Ishikawa (cell line): ENCODE measurements at regions not wholly inside any gene's neighbourhood (a gene's known extent, or its start where the extent isn't known, plus 50 kb on each side); places are given as distances from the start of the nearest gene placed in this dataset.

Experiments used
- CEBPB ChIP-seq: IDR thresholded peaks from 2 replicates; pipeline ENCODE4 v1.6.1; 2012
- CREB1 ChIP-seq: IDR thresholded peaks from 2 replicates; pipeline ENCODE4 v1.6.1; 2012; ENCODE audit warnings: low read depth
- EGR1 ChIP-seq: IDR thresholded peaks from 2 replicates; pipeline ENCODE4 v1.6.1; 2012
- EP300 ChIP-seq: IDR thresholded peaks from 2 replicates; pipeline ENCODE4 v1.6.1; 2012; ENCODE audit warnings: borderline replicate concordance
- FOXM1 ChIP-seq: IDR thresholded peaks from 2 replicates; pipeline ENCODE4 v1.6.1; 2012; ENCODE audit warnings: low read depth, borderline replicate concordance
- NFIC ChIP-seq: IDR thresholded peaks from 2 replicates; pipeline ENCODE4 v1.6.1; 2012
- RAD21 ChIP-seq: IDR thresholded peaks from 2 replicates; pipeline ENCODE4 v1.6.1; 2012; ENCODE audit warnings: low read depth
- TAF1 ChIP-seq: IDR thresholded peaks from 2 replicates; pipeline ENCODE4 v1.6.1; 2012; ENCODE audit warnings: low read depth, mild to moderate bottlenecking
- TCF12 ChIP-seq: IDR thresholded peaks from 2 replicates; pipeline ENCODE4 v1.6.1; 2012; ENCODE audit warnings: low read depth
- TEAD4 ChIP-seq: IDR thresholded peaks from 2 replicates; pipeline ENCODE4 v1.6.1; 2012
- YY1 ChIP-seq: IDR thresholded peaks from 2 replicates; pipeline ENCODE4 v1.6.1; 2012; ENCODE audit warnings: low read depth
- ZBTB7A ChIP-seq: IDR thresholded peaks from 2 replicates; pipeline ENCODE4 v1.6.1; 2012; ENCODE audit warnings: low read depth
- TF ChIP-seq, protein P1 (sequence below): IDR thresholded peaks from 2 replicates; pipeline ENCODE4 v1.6.1; 2012
- TF ChIP-seq, protein P2 (sequence below): IDR thresholded peaks from 2 replicates; pipeline ENCODE4 v1.6.1; 2012
- TF ChIP-seq, protein P3 (sequence below): IDR thresholded peaks from 2 replicates; pipeline ENCODE4 v1.6.1; 2012; ENCODE audit warnings: low read depth, mild to moderate bottlenecking

DNA sequence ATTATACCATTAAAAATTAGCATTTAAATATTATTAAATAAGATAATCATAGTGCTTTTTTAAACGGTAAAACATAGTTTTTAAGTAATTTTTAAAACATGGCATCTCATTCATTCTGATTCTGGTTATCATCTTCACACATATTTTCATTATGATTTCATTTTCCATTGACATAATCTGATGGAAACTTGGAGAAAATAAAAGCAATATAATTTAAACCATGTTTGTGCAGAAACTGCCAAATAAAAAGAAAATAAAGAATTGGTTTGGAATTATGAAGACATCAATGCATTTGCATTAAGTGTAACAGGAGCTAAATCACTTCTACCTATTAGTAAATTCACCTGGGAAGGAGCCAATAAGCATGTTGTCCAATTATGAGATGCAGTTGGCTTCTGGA is 490.1 kb upstream of the CD180 start:
- TF ChIP-seq FOXM1 (no peak), RAD21 (no peak), ZBTB7A (no peak), TAF1 (no peak), CEBPB (no peak), YY1 (no peak), EGR1 (no peak), NFIC (no peak), EP300 (no peak)

DNA sequence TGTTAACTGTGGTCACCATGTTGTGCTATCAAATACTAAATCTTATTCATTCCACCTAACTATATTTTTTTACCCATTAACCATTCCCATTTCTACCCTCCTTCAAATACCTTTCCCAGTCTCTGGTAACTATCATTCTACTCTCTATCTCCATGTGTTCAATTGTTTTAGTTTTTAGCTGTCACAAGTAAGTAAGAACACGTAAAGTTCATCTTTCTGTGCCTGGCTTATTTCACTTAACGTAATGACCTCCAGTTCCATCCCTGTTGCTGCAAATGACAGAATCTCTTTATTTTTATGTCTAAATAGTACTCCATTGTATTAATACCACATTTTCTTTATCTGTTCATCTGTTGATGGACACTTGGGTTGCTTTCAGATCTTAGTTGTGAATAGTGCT is 485.1 kb upstream of the CD180 start:
- TF ChIP-seq EGR1 (no peak), TEAD4 (no peak), RAD21 (no peak), FOXM1 (no peak), ZBTB7A (no peak), EP300 (no peak), CEBPB (no peak), NFIC (no peak), YY1 (no peak), TAF1 (no peak), CREB1 (no peak), TCF12 (no peak)
- TF ChIP-seq, protein P1, sequence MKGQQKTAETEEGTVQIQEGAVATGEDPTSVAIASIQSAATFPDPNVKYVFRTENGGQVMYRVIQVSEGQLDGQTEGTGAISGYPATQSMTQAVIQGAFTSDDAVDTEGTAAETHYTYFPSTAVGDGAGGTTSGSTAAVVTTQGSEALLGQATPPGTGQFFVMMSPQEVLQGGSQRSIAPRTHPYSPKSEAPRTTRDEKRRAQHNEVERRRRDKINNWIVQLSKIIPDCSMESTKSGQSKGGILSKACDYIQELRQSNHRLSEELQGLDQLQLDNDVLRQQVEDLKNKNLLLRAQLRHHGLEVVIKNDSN: no peak
- TF ChIP-seq, protein P2, sequence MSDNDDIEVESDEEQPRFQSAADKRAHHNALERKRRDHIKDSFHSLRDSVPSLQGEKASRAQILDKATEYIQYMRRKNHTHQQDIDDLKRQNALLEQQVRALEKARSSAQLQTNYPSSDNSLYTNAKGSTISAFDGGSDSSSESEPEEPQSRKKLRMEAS: no peak
- TF ChIP-seq, protein P3, sequence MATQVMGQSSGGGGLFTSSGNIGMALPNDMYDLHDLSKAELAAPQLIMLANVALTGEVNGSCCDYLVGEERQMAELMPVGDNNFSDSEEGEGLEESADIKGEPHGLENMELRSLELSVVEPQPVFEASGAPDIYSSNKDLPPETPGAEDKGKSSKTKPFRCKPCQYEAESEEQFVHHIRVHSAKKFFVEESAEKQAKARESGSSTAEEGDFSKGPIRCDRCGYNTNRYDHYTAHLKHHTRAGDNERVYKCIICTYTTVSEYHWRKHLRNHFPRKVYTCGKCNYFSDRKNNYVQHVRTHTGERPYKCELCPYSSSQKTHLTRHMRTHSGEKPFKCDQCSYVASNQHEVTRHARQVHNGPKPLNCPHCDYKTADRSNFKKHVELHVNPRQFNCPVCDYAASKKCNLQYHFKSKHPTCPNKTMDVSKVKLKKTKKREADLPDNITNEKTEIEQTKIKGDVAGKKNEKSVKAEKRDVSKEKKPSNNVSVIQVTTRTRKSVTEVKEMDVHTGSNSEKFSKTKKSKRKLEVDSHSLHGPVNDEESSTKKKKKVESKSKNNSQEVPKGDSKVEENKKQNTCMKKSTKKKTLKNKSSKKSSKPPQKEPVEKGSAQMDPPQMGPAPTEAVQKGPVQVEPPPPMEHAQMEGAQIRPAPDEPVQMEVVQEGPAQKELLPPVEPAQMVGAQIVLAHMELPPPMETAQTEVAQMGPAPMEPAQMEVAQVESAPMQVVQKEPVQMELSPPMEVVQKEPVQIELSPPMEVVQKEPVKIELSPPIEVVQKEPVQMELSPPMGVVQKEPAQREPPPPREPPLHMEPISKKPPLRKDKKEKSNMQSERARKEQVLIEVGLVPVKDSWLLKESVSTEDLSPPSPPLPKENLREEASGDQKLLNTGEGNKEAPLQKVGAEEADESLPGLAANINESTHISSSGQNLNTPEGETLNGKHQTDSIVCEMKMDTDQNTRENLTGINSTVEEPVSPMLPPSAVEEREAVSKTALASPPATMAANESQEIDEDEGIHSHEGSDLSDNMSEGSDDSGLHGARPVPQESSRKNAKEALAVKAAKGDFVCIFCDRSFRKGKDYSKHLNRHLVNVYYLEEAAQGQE: no peak

DNA sequence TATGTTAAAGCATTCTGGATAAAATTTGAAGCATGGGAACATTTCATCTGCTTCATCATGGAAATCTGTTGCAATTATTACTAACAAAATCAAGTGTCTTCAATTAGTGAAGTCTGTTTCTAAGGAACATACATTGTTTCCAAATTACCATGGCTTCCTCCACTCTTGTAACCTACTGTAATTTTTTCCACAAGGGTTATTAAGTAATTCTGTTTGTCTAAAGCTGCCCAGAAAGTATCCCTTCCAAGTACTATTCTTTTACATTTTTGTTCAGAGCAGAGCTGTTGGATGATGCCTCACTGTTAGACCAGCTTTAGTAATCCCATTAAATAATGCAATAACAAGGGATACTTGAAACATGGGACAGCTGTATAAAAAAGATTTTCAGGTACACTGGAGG is 483.5 kb upstream of the CD180 start:
- TF ChIP-seq CEBPB (no peak), EP300 (no peak), TCF12 (no peak)

DNA sequence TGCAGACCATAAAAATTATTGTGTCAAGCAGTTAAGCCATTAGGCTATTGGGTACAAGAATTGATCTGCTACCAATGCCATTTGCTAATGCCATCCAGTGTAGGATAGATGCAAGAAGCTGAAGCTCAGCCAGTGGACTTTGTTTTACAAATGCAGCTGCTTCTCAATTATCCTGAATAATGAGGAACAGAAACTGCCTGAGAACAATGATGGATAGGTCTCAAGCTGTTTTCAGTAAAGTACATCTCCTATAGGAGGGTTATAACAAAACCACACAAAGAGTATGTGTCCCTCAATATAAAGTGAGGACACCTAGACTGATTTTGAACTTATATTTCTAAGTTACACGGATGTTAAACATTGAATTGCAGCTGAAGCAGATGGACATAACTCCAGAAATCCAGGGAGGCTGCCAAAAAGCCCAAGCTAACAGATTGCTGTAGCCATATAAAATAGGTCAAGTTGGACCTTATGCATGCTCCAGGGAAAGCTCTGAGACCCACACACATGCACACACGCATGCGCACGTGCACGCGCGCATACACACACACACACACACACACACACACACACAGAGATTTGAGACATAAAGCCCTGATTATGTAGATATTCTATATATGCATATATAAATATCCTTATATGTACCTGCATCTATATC is 482.7 kb upstream of the CD180 start:
- no peak for TF ChIP-seq YY1
- no peak for TF ChIP-seq TEAD4
- TF ChIP-seq CEBPB: no peak
- TF ChIP-seq TCF12: no peak
- TF ChIP-seq, protein P2: no peak
- no peak for TF ChIP-seq EP300
- TF ChIP-seq CREB1: no peak
- TF ChIP-seq RAD21: no peak
- TF ChIP-seq, protein P3: no peak
- TF ChIP-seq, protein P1: no peak

DNA sequence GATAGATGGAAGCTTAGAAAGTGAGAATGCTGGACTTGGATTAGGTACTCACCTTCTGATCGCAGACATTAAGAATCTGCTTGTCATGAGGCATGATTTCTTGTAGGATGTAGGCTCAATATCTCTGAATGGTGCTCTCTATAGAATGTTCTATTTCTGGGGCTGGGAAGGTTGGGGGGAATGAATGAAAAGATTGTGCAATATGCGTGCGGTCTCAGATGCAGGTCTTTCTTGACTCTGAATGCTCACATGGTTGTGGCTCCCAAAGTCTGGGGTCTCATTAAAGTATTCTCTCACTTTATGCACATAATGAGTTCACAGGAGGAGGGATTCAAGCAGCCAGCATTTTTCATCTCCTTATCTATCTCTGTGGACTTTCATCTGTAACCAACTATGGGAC is 482.0 kb upstream of the CD180 start:
- TF ChIP-seq TCF12: no peak
- no peak for TF ChIP-seq NFIC
- TF ChIP-seq CREB1: no peak
- no peak for TF ChIP-seq TAF1
- no peak for TF ChIP-seq CEBPB
- no peak for TF ChIP-seq EP300
- no peak for TF ChIP-seq TEAD4
- no peak for TF ChIP-seq ZBTB7A
- TF ChIP-seq, protein P2: no peak
- TF ChIP-seq, protein P1: no peak
- no peak for TF ChIP-seq RAD21
- TF ChIP-seq EGR1: no peak
- no peak for TF ChIP-seq YY1
- no peak for TF ChIP-seq FOXM1
- TF ChIP-seq, protein P3: no peak
